ENCODE measurements at regions not wholly inside any gene's neighbourhood (a gene's known extent, or its start where the extent isn't known, plus 50 kb on each side); places are given as distances from the start of the nearest gene placed in this dataset.

DNA sequence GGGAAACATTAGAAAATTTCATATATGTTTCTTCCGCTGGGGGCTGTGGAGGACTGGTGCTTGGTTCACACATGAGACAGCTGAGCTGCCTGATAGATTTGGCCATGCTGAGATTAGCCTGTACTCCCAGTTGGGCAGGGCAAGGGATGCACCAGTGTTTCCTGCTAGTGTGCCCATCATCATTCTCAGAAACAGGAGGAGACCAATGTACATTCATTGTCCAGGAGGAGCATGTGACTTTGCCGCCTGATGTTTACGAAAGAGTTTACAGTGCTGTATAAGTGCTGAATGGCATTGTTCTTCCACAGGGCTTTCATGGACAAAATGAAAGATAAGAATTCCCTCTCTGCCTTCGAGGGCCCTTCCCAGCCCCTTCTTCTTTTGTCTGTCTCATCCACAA is 311.1 kb upstream of the THBS1 start:
- DNase-seq (ENCODE audit: low read depth, low spot score) = no peak

DNA sequence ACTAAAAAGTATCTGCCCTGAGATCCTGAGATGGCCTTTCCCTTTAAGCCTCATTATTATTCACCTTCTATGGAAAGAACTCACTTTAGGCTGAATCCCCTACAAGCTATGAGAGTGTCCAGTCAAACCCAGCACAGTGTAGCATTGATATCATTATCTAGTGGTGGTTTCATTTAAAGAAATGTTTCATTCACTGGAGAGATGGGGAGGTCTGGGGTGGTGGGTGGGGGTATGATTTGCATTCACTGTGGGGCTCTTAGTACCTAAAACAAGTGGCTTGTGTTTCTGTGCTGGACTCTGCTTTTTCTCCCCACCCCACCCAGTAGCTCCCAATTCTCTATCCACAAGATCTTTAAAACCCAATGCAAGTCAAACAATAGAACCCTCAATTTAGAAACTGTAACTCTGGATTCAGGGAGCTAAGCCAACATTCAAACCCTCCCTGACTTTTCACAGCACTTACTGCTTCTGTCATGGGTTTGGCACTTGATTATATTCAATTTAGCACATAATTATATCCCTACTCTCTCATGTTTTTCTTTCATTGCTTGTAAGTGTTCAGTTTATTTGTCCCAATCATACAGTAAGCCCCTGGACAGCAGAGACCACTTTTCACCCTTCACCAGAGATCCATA is 310.5 kb upstream of the THBS1 start:
- DNase-seq (ENCODE audit: low read depth, low spot score) = no peak

- DNase-seq (ENCODE audit: low read depth, low spot score) = no peak
These were observed 309.9 kb upstream of the THBS1 start for GRCh38 chr15:39270934-39271333.

- DNase-seq (ENCODE audit: low read depth, low spot score) = no peak
These were observed 308.0 kb upstream of the THBS1 start for GRCh38 chr15:39272901-39273300.

- no peak for DNase-seq (ENCODE audit: low read depth, low spot score)
These were observed 307.0 kb upstream of the THBS1 start for GRCh38 chr15:39273717-39274411.

- no peak for DNase-seq (ENCODE audit: low read depth, low spot score)
These were observed 305.8 kb upstream of the THBS1 start for GRCh38 chr15:39275066-39275465.

- DNase-seq (ENCODE audit: low read depth, low spot score) = no peak
These were observed 301.6 kb upstream of the THBS1 start for GRCh38 chr15:39279311-39279710.

- DNase-seq (ENCODE audit: low read depth, low spot score) = no peak
These were observed 299.8 kb upstream of the THBS1 start for GRCh38 chr15:39281094-39281493.

GRCh38 chr15:39282663-39283208 is 298.1 kb upstream of the THBS1 start:
- no peak for DNase-seq (ENCODE audit: low read depth, low spot score)

DNA sequence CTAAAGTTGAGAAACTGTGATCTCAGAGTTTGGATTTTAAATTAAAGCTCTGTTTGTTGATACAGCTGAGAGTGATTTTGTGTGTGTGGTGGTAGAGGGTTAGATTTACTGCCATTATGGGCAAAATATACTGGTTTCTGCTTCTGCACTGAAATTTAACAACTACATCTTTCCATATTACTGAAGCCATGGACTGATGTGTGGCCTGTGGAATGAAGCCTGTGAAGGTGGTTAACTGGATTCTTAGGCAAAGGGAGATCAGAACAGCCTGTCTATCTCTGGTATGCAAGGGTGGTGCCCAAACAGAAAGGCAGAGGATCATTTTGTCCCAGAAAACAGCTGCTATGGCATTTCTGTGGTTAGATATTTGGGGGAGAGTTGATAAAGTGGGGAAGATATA is 297.3 kb upstream of the THBS1 start:
- no peak for DNase-seq (ENCODE audit: low read depth, low spot score)

DNA sequence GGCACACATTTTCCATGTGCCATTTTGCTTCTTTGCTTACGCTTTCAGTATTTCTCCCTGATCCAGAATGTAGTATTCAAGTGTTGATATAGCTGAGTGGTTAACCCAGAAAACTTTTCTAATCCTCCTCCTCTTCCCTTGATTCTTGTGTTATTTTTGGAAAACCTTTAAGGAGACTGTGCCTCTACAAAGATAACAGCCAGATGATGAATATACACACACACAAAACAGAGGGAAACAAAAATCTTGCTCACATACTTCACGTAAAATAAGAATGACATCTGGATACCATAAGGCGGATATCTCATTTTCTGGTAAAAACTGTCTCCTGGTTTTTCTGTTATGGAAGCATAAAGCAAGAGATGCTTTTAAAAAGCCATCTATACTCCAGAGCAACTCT is 295.8 kb upstream of the THBS1 start:
- no peak for DNase-seq (ENCODE audit: low read depth, low spot score)

DNA sequence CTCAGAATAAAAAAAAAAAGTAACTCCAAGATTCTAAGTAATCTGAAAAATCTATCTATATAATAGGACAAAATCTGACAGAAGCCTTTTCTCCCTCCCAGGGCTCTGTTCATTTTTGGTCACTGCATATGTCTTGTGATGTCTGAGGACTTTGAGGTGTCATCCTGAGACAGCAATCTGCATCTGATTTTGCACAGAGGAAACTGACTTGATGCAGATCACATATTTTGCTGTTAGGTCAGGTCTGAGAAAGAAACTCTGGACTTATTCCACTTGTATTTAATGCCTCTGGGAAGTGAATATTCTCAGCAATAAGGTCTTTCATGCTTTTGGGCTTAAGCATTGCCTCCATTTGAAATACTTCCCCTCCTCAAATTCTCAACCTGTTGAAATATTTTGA is 295.2 kb upstream of the THBS1 start:
- DNase-seq (ENCODE audit: low read depth, low spot score) = no peak

DNA sequence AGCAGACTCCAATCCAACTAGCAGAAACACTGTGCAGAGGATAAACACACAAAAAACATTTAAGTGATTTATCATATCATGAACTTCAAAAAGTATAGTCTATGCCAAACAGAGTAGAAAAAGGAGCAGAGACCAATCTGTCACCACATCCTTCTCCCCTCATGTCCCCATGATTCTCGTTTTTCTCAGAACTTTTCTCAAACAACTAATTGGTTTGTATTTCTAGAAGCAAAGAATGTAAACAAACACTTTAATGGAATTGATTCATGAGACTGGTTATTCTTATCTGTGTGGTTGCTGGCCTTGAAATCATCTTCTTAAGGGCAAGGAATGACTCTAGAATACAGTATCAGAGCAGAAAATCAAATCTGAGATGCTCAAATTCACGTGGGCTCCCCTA is 294.2 kb upstream of the THBS1 start:
- no peak for DNase-seq (ENCODE audit: low read depth, low spot score)

- DNase-seq (ENCODE audit: low read depth, low spot score) = no peak
These were observed 293.3 kb upstream of the THBS1 start for GRCh38 chr15:39287322-39288195.

DNA sequence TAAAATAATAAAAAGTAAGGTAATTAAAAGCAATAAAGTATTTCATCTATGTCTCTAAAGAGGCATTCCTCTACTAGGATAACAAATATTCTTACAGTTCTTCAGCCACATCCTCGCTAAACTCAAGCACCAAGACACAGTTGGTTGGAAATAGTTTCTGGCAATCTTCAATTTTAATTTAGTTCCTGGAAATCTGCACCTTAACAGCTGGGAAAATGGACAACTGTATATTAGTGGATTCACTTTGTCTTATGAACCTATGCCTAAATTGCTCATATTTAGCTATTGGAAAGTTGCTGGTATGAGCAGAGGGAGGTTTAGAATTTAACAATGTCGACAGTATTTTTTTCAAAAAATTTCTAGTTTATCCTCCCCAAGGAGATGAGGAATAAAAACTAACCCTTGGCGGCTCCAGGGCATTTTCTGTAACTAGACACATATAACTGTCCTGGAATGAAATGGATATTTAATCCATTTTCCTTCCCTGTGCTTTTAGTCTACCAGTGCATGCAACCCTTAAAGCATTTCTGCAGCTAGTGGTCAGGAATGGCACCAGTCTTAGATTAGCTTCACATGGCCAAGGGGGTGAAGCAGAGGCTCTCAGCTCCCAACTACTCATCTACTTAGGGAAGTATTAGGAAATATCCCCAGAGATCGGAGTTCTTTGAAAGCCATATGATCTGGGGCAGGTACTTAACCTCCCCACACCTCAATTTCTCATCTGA is 290.0 kb upstream of the THBS1 start:
- DNase-seq (ENCODE audit: low read depth, low spot score) = no peak

DNA sequence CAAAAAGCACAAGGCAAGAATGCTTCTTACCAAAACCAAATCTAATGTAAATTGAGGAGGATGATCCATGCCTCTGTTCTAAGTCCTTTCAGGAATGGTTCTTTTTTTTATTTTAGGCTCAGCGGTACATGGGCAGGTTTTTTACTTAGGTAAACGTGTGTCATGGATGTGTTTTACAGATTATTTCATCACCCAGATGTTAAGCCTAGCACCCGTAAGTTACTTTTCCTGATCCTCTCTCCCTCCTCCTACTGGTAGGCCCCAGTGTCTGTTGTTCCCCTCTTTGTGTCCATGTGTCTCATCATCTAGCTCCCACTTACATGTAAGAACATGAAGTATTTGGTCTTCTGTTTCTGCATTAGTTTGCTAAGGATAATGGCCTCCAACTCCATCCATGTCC is 289.2 kb upstream of the THBS1 start:
- DNase-seq (ENCODE audit: low read depth, low spot score) = no peak

DNA sequence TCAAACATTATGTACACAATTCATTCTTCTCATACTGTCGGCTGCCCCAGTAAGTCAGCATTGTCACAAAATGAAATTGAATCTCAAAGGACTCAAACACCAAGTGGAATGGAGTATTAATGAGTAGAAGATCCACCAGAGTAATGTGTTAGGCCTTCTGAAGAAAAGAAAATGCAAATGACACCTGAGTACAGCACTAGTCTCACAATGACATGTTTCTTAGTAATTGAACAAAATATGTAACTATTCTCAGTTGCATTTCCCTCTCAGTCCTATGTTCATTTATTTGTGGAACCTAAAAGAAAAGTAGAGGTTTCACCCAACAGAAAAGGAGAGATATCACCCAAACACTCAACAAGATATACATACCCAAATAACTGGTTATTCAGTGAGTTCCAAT is 283.9 kb upstream of the THBS1 start:
- no peak for DNase-seq (ENCODE audit: low read depth, low spot score)

GRCh38 chr15:39298271-39298962 is 282.5 kb upstream of the THBS1 start:
- no peak for DNase-seq (ENCODE audit: low read depth, low spot score)

GRCh38 chr15:39299486-39300267 is 281.2 kb upstream of the THBS1 start:
- DNase-seq (ENCODE audit: low read depth, low spot score) = no peak

DNA sequence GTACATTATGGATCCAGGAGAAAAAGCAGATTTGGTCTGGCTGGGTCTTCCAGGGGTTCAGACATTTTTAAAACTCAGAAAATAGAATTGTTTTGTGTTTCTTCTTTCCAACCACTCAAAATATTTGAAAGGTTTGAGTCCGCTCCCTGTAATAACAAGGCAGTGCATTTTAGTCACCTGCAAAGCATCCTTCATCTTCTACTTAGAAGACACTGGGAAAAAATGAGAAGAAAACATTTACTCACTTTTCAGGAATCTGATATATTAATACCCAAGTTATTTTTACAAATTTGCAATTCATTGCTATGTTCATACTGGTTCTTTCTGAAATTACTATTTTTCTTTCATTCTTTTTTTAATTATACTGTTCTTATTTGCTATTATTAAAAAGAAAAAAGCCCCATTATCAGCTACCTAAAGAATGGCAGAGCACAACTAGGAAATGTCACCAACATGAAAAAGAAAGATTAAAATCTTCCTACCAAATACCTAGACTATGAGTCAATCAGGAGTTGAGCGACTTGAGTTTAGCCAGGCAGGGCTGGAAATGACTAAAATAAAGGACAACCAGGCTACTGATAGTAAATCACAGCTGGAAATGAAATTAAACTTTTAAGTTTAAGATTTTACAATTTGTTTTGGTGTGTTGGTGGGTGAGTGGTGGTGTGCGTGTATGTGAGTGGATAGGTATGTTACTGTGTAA is 280.3 kb upstream of the THBS1 start:
- no peak for DNase-seq (ENCODE audit: low read depth, low spot score)

All from activated naive CD8-positive, alpha-beta T cell treated with anti-CD3 and anti-CD28 coated beads, Interleukin-2, amount 50 U/mL, for 16 hours (primary cell).